SK-N-SH (cell line): ENCODE measurements at regions not wholly inside any gene's neighbourhood (a gene's known extent, or its start where the extent isn't known, plus 50 kb on each side); places are given as distances from the start of the nearest gene placed in this dataset.

ENCODE experiments used
- CHD2 ChIP-seq: fragments of 150-350 bp; IDR thresholded peaks from 2 replicates; pipeline ENCODE4 v1.6.1; 2018; ENCODE audit warnings: low read length; ENCODE audit not compliant: partially characterized antibody
- CTCF ChIP-seq: fragments of 200-600 bp; sonication (generic); IDR thresholded peaks from 2 replicates; pipeline ENCODE4 v1.6.1; 2017; ENCODE audit warnings: antibody characterized with exemption, mild to moderate bottlenecking, moderate library complexity
- ELF1 ChIP-seq: IDR thresholded peaks from 2 replicates; pipeline ENCODE4 v1.4.0; 2012
- EP300 ChIP-seq, 2 experiments: IDR thresholded peaks; 2 replicates each; pipeline versions ENCODE4 v1.4.0 to v1.6.1; 2012; ENCODE audit warnings: borderline replicate concordance in 1 of 2, low read depth in 1 of 2, low read length in 1 of 2
- FOXM1 ChIP-seq: IDR thresholded peaks from 2 replicates; pipeline ENCODE4 v1.4.0; 2012; ENCODE audit warnings: low read depth, mild to moderate bottlenecking
- GABPA ChIP-seq: IDR thresholded peaks from 2 replicates; pipeline ENCODE4 v1.4.0; 2012; ENCODE audit warnings: low read depth, mild to moderate bottlenecking
- MAX ChIP-seq: IDR thresholded peaks from 2 replicates; pipeline ENCODE4 v1.4.0; 2012; ENCODE audit warnings: low read depth
- MEF2A ChIP-seq: IDR thresholded peaks from 2 replicates; pipeline ENCODE4 v1.4.0; 2012; ENCODE audit warnings: low read depth, borderline replicate concordance
- NRF1 ChIP-seq: IDR thresholded peaks from 2 replicates; pipeline ENCODE4 v1.6.1; 2012; ENCODE audit warnings: low read depth, mild to moderate bottlenecking, low read length
- POLR2AphosphoS5 ChIP-seq: IDR thresholded peaks from 2 replicates; pipeline ENCODE4 v1.6.1; 2012; ENCODE audit warnings: low read depth, low read length
- RAD21 ChIP-seq: IDR thresholded peaks from 2 replicates; pipeline ENCODE4 v1.6.1; 2012; ENCODE audit warnings: mild to moderate bottlenecking, low read length
- SMC3 ChIP-seq: IDR thresholded peaks from 2 replicates; pipeline ENCODE4 v1.6.1; 2012; ENCODE audit warnings: low read depth, low read length, improper control_type of control experiment
- USF2 ChIP-seq: fragments of 150-350 bp; IDR thresholded peaks from 2 replicates; pipeline ENCODE4 v1.6.1; 2017; ENCODE audit warnings: antibody characterized with exemption, low read length, low read depth, borderline replicate concordance

- TF ChIP-seq CTCF (no peak), CHD2 (no peak), NRF1 (no peak), USF2 (no peak), FOXM1 (no peak), SMC3 (no peak), RAD21 (no peak), ELF1 (no peak), MEF2A (no peak), MAX (no peak), EP300 (IDR thresholded peaks at IDR 0.05; ENCODE audit: borderline replicate concordance in 1 of 2, low read depth in 1 of 2, low read length in 1 of 2) (no peak), GABPA (no peak), POLR2AphosphoS5 (no peak)
These were observed 128.7 kb upstream of the USP38 start for GRCh38 chr4:143055997-143056396.
